Osteocyte (in vitro differentiated cells): ENCODE measurements at regions not wholly inside any gene's neighbourhood (a gene's known extent, or its start where the extent isn't known, plus 50 kb on each side); places are given as distances from the start of the nearest gene placed in this dataset.
"Not testable (repeated sequence)": the region's sequence is repeated elsewhere in the genome, so short reads cannot be mapped to it uniquely, and the experiment has no call there.

Experiments used
- DNase-seq: peaks from one replicate; pipeline ENCODE4 v3.0.0; 2021; ENCODE audit warnings: mixed read lengths; ENCODE audit not compliant: unreplicated experiment; ENCODE audit errors: extremely low spot score
- H3K27ac Mint-ChIP-seq: one replicate; pipeline ENCODE4 v1.8.0; 2021; ENCODE audit warnings: mild to moderate bottlenecking, mixed read lengths; ENCODE audit not compliant: unreplicated experiment
- H3K27me3 Mint-ChIP-seq: one replicate; pipeline ENCODE4 v1.8.0; 2021; ENCODE audit warnings: mixed read lengths; ENCODE audit not compliant: unreplicated experiment
- H3K36me3 Mint-ChIP-seq: one replicate; pipeline ENCODE4 v1.8.0; 2021; ENCODE audit warnings: mixed read lengths; ENCODE audit not compliant: unreplicated experiment
- H3K4me1 Mint-ChIP-seq: one replicate; pipeline ENCODE4 v1.8.0; 2021; ENCODE audit warnings: mixed read lengths; ENCODE audit not compliant: unreplicated experiment
- H3K4me3 Mint-ChIP-seq: one replicate; pipeline ENCODE4 v1.8.0; 2021; ENCODE audit warnings: mild to moderate bottlenecking, moderate library complexity, mixed read lengths; ENCODE audit not compliant: unreplicated experiment
- H3K9me3 Mint-ChIP-seq: one replicate; pipeline ENCODE4 v1.8.0; 2021; ENCODE audit warnings: mixed read lengths; ENCODE audit not compliant: unreplicated experiment
- TF ChIP-seq, protein P1 (sequence below): fragments of 200-600 bp; sonication (generic); IDR thresholded peaks from 2 replicates; pipeline ENCODE4 v1.5.0; 2021; ENCODE audit warnings: antibody characterized with exemption, mild to moderate bottlenecking, moderate library complexity

DNA sequence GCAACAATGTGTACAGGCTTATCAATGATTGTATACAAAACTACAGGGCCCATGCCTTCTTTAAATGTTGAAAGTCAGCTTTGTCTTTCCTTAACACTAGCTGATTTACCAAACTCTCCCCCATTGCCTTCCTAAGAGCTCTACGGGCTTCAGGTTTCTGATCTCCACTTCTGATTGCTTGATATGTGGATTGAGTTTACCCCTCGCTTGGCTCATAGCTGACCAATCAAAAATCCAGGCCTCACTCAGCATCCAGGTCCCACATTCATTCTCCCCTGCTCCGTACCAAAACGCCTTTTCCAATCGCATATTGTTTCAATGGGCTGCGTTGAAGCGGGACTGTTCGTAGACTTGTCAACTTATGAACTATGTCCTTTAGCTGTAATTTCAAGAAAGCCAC, 195.1 kb upstream of the TOX3 start:
- Mint-ChIP-seq H3K9me3 (no peaks in the 10 kb centered on the region), H3K4me3 (no peak overlapping the region), H3K4me1 (no peaks in the 10 kb centered on the region)

GRCh38 chr16:52741351-52741750, 194.4 kb upstream of the TOX3 start:
- H3K27me3 Mint-ChIP-seq, result no peaks in the 10 kb centered on the region
- H3K9me3 Mint-ChIP-seq, result no peaks in the 10 kb centered on the region
- no peaks in the 10 kb centered on the region for H3K36me3 Mint-ChIP-seq
- TF ChIP-seq, protein P1, sequence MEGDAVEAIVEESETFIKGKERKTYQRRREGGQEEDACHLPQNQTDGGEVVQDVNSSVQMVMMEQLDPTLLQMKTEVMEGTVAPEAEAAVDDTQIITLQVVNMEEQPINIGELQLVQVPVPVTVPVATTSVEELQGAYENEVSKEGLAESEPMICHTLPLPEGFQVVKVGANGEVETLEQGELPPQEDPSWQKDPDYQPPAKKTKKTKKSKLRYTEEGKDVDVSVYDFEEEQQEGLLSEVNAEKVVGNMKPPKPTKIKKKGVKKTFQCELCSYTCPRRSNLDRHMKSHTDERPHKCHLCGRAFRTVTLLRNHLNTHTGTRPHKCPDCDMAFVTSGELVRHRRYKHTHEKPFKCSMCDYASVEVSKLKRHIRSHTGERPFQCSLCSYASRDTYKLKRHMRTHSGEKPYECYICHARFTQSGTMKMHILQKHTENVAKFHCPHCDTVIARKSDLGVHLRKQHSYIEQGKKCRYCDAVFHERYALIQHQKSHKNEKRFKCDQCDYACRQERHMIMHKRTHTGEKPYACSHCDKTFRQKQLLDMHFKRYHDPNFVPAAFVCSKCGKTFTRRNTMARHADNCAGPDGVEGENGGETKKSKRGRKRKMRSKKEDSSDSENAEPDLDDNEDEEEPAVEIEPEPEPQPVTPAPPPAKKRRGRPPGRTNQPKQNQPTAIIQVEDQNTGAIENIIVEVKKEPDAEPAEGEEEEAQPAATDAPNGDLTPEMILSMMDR, result no peak
- H3K4me3 Mint-ChIP-seq, result no peak overlapping the region
- H3K4me1 Mint-ChIP-seq, result no peaks in the 10 kb centered on the region
- H3K27ac Mint-ChIP-seq, result no peak overlapping the region
- DNase-seq, result no peak

More for the DNA sequence above, 195.1 kb upstream of the TOX3 start:
- Mint-ChIP-seq H3K36me3 (no peaks in the 10 kb centered on the region), H3K27me3 (no peaks in the 10 kb centered on the region), H3K27ac (no peak overlapping the region)
- no peak for DNase-seq
- TF ChIP-seq, protein P1, result no peak

- no peak overlapping the region for H3K4me3 Mint-ChIP-seq
- no peak for DNase-seq
- TF ChIP-seq, protein P1, result no peak
- H3K27me3 Mint-ChIP-seq, result no peaks in the 10 kb centered on the region
- H3K9me3 Mint-ChIP-seq, result no peaks in the 10 kb centered on the region
- no peaks in the 10 kb centered on the region for H3K36me3 Mint-ChIP-seq
- no peak overlapping the region for H3K27ac Mint-ChIP-seq
- H3K4me1 Mint-ChIP-seq, result no peaks in the 10 kb centered on the region
These were observed 193.8 kb upstream of the TOX3 start for GRCh38 chr16:52740766-52741165.

DNA sequence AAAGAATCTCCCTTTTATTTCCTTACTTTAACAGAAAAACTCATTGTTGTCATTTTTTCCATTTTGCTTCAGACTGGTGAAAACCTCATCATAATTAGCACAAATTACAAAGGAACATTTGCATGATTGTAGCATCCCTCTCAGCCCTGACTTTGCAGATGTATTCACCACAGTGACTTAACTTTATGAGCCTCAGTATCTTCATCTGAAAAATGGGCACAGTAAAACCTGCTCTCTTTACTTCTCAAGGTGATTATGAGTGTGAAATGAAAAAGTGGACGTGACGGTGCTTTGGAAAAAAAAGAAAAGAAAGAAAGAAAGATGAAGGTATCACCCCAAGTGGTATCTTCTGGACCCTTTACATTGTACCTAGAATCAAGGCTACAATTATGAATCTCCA, 193.4 kb upstream of the TOX3 start:
- DNase-seq, result no peak
- Mint-ChIP-seq H3K9me3 (no peaks in the 10 kb centered on the region), H3K4me3 (no peak overlapping the region), H3K4me1 (no peaks in the 10 kb centered on the region), H3K27ac (no peak overlapping the region), H3K27me3 (no peaks in the 10 kb centered on the region), H3K36me3 (no peaks in the 10 kb centered on the region)
- TF ChIP-seq, protein P1, result no peak

- H3K27me3 Mint-ChIP-seq, H3K4me1 Mint-ChIP-seq, H3K36me3 Mint-ChIP-seq, H3K9me3 Mint-ChIP-seq, H3K4me3 Mint-ChIP-seq, H3K27ac Mint-ChIP-seq, DNase-seq: not testable (repeated sequence)
These were observed 192.0 kb upstream of the TOX3 start for GRCh38 chr16:52738992-52739391.
